ENCODE measurements at regions not wholly inside any gene's neighbourhood (a gene's known extent, or its start where the extent isn't known, plus 50 kb on each side); places are given as distances from the start of the nearest gene placed in this dataset.
A peak's percentile ranks its signal among the peaks of the same experiment; 100 is the strongest.

GRCh38 chr5:124403281-124403680 is 343.2 kb downstream of the ZNF608 start:
- no peaks in the 10 kb centered on the region for H3K27me3 ChIP-seq
- TF ChIP-seq CTCF (IDR thresholded peaks at IDR 0.05) = no peak
- no peak for TF ChIP-seq POLR2A (IDR thresholded peaks at IDR 0.05)
- TF ChIP-seq EP300 (IDR thresholded peaks at IDR 0.05) = no peak
- no peak for TF ChIP-seq POLR2AphosphoS5 (IDR thresholded peaks at IDR 0.05)
- H3K4me3 ChIP-seq = no peak overlapping the region
- 97 to 100% methylated on average over 2 of the region's 2 CpGs for WGBS, 2 donors
- H3K36me3 ChIP-seq = no peaks in the 10 kb centered on the region
- H3K4me1 ChIP-seq = peaks cover 4 to 8% (median 6%) of the 10 kb centered on the region in 4 donors
- no peaks in the 10 kb centered on the region for H3K9me3 ChIP-seq
- H3K27ac ChIP-seq = no peak overlapping the region
- no peak for ATAC-seq (ENCODE audit: low FRiP score in 2 of 2)
- no peak for DNase-seq

GRCh38 chr5:124402144-124402581 is 344.3 kb downstream of the ZNF608 start:
- DNase-seq = peak in 1 of 2 donors; percentile 82
- Histone ChIP-seq H3K36me3 (no peaks in the 10 kb centered on the region), H3K9me3 (no peaks in the 10 kb centered on the region), H3K4me1 (peaks cover 4 to 8% (median 6%) of the 10 kb centered on the region in 4 donors), H3K27me3 (no peaks in the 10 kb centered on the region), H3K4me3 (no peak overlapping the region), H3K27ac (peak overlapping the region in 3 of 4 donors; percentile 25 to 60 (median 44))
- WGBS, 2 donors = 40 to 43% methylated on average over 3 of the region's 3 CpGs
- TF ChIP-seq POLR2A (IDR thresholded peaks at IDR 0.05) (no peak), EP300 (IDR thresholded peaks at IDR 0.05) (peak in 2 of 4 donors; percentile 45 to 82), POLR2AphosphoS5 (IDR thresholded peaks at IDR 0.05) (peak; percentile 56 to 58), CTCF (IDR thresholded peaks at IDR 0.05) (no peak)
- peak; percentile 92 to 93 for ATAC-seq (ENCODE audit: low FRiP score in 2 of 2)

GRCh38 chr5:124401476-124402143 is 344.8 kb downstream of the ZNF608 start:
- TF ChIP-seq POLR2A (IDR thresholded peaks at IDR 0.05) (no peak), POLR2AphosphoS5 (IDR thresholded peaks at IDR 0.05) (no peak), EP300 (IDR thresholded peaks at IDR 0.05) (no peak)

GRCh38 chr5:124399426-124399961 is 346.9 kb downstream of the ZNF608 start:
- Histone ChIP-seq H3K27ac (no peak overlapping the region), H3K4me1 (peaks cover 4 to 8% (median 6%) of the 10 kb centered on the region in 4 donors), H3K9me3 (no peaks in the 10 kb centered on the region), H3K36me3 (no peaks in the 10 kb centered on the region), H3K4me3 (no peak overlapping the region), H3K27me3 (no peaks in the 10 kb centered on the region)
- TF ChIP-seq CTCF (IDR thresholded peaks at IDR 0.05) (no peak), EP300 (IDR thresholded peaks at IDR 0.05) (no peak), POLR2AphosphoS5 (IDR thresholded peaks at IDR 0.05) (no peak), POLR2A (IDR thresholded peaks at IDR 0.05) (no peak)
- no peak for DNase-seq
- no peak for ATAC-seq (ENCODE audit: low FRiP score in 2 of 2)
- 68 to 70% methylated on average over 3 of the region's 3 CpGs for WGBS, 2 donors

More at GRCh38 chr5:124401476-124402143, 344.8 kb downstream of the ZNF608 start:
- H3K9me3 ChIP-seq = no peaks in the 10 kb centered on the region
- no peak overlapping the region for H3K4me3 ChIP-seq
- 52 to 60% methylated on average over 6 of the region's 6 CpGs for WGBS, 2 donors
- DNase-seq = no peak
- H3K36me3 ChIP-seq = no peaks in the 10 kb centered on the region
- peaks cover 4 to 8% (median 6%) of the 10 kb centered on the region in 4 donors for H3K4me1 ChIP-seq
- no peak for ATAC-seq (ENCODE audit: low FRiP score in 2 of 2)
- peak overlapping the region; percentile 44 to 74 (median 56) for H3K27ac ChIP-seq
- H3K27me3 ChIP-seq = no peaks in the 10 kb centered on the region

- Histone ChIP-seq H3K4me3 (no peak overlapping the region), H3K27ac (no peak overlapping the region), H3K9me3 (no peaks in the 10 kb centered on the region), H3K27me3 (no peaks in the 10 kb centered on the region), H3K36me3 (no peaks in the 10 kb centered on the region), H3K4me1 (peaks cover 4 to 8% (median 6%) of the 10 kb centered on the region in 4 donors)
- DNase-seq (no peak), ATAC-seq (ENCODE audit: low FRiP score in 2 of 2) (no peak)
- TF ChIP-seq POLR2AphosphoS5 (IDR thresholded peaks at IDR 0.05) = no peak
- TF ChIP-seq EP300 (IDR thresholded peaks at IDR 0.05) = no peak
- no peak for TF ChIP-seq CTCF (IDR thresholded peaks at IDR 0.05)
- no peak for TF ChIP-seq POLR2A (IDR thresholded peaks at IDR 0.05)
- WGBS, 2 donors = 43 to 47% methylated on average over 2 of the region's 2 CpGs
These were observed 348.0 kb downstream of the ZNF608 start for GRCh38 chr5:124398460-124398859.
